IPS-18a (cell line): ENCODE measurements at regions not wholly inside any gene's neighbourhood (a gene's known extent, or its start where the extent isn't known, plus 50 kb on each side); places are given as distances from the start of the nearest gene placed in this dataset.

ENCODE experiments used
- H3K27ac ChIP-seq: one replicate; pipeline ENCODE4 v1.5.1; 2013; ENCODE audit warnings: low read length
- H3K27me3 ChIP-seq: one replicate; pipeline ENCODE4 v1.6.1; 2013; ENCODE audit warnings: mild to moderate bottlenecking, low read length; ENCODE audit not compliant: control insufficient read depth, insufficient read depth
- H3K36me3 ChIP-seq: one replicate; pipeline ENCODE4 v1.6.1; 2013; ENCODE audit warnings: low read depth, low read length; ENCODE audit not compliant: control insufficient read depth
- H3K4me1 ChIP-seq: one replicate; pipeline ENCODE4 v1.6.1; 2013; ENCODE audit warnings: low read depth, low read length; ENCODE audit not compliant: control insufficient read depth
- H3K4me3 ChIP-seq: one replicate; pipeline ENCODE4 v1.5.1; 2013; ENCODE audit warnings: low read length
- H3K9ac ChIP-seq: one replicate; pipeline ENCODE4 v1.6.1; 2013; ENCODE audit warnings: mild to moderate bottlenecking, low read length, moderate library complexity
- H3K9me3 ChIP-seq: one replicate; pipeline ENCODE4 v1.6.1; 2013; ENCODE audit warnings: low read depth, low read length; ENCODE audit not compliant: control insufficient read depth

GRCh38 chr3:127427156-127427555, 139.3 kb upstream of the PRR20G start:
- Histone ChIP-seq H3K36me3 (no peaks in the 10 kb centered on the region), H3K9me3 (no peaks in the 10 kb centered on the region), H3K27me3 (no peaks in the 10 kb centered on the region), H3K9ac (no peak overlapping the region), H3K4me1 (peaks cover 15% of the 10 kb centered on the region), H3K27ac (no peak overlapping the region), H3K4me3 (no peak overlapping the region)

DNA sequence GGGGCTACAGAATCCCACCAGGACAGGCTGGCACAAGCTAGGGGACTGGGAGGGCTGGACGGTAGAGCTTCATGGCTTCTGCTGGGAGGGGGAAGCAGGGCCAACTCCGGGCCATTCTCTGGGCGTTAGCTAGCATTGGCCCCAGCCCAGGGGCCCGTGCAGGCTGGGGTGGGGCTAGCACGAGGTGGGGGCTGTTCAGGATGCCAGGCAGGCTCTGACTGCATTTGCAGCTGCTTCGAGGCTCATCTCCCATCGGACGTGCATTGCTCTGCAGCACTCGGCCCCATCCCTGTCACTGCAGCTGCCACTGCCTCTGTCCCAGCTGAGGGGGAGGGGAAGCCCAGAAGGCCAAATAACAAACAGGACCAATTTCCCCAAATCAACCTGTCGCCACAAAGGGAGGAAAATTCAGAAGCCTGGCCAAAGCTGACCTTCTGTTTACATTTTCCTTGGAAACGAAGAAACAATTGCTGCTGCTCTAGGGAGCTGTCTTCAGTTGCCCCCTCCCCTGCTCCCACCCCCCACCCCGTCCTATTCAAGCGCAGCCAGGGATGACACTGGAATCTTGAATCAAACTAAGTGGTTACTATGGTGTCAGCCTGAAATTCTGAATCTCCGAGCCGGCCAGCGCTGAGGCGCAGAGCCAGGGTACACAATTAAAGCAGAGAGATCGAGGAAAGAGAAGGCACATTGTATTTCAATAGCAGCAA, 138.8 kb upstream of the PRR20G start:
- no peak overlapping the region for H3K9ac ChIP-seq

GRCh38 chr3:127425505-127426443, 137.9 kb upstream of the PRR20G start:
- Histone ChIP-seq H3K9ac (no peak overlapping the region), H3K4me3 (no peak overlapping the region), H3K27me3 (no peaks in the 10 kb centered on the region), H3K4me1 (peaks cover 15% of the 10 kb centered on the region), H3K9me3 (no peaks in the 10 kb centered on the region), H3K36me3 (no peaks in the 10 kb centered on the region), H3K27ac (no peak overlapping the region)

More for the DNA sequence above, 138.8 kb upstream of the PRR20G start:
- Histone ChIP-seq H3K27me3 (no peaks in the 10 kb centered on the region), H3K27ac (no peak overlapping the region), H3K9me3 (no peaks in the 10 kb centered on the region), H3K4me3 (no peak overlapping the region), H3K36me3 (no peaks in the 10 kb centered on the region), H3K4me1 (peaks cover 15% of the 10 kb centered on the region)

- Histone ChIP-seq H3K4me1 (peaks cover 15% of the 10 kb centered on the region), H3K27ac (no peak overlapping the region), H3K4me3 (no peak overlapping the region), H3K9me3 (no peaks in the 10 kb centered on the region), H3K27me3 (no peaks in the 10 kb centered on the region), H3K36me3 (no peaks in the 10 kb centered on the region), H3K9ac (no peak overlapping the region)
Measured at GRCh38 chr3:127424766-127425504, 137.1 kb upstream of the PRR20G start.

- Histone ChIP-seq H3K36me3 (no peaks in the 10 kb centered on the region), H3K9ac (no peak overlapping the region), H3K27ac (no peak overlapping the region), H3K27me3 (no peaks in the 10 kb centered on the region), H3K9me3 (no peaks in the 10 kb centered on the region), H3K4me3 (no peak overlapping the region), H3K4me1 (peaks cover 15% of the 10 kb centered on the region)
Measured at GRCh38 chr3:127423856-127424765, 136.3 kb upstream of the PRR20G start.

DNA sequence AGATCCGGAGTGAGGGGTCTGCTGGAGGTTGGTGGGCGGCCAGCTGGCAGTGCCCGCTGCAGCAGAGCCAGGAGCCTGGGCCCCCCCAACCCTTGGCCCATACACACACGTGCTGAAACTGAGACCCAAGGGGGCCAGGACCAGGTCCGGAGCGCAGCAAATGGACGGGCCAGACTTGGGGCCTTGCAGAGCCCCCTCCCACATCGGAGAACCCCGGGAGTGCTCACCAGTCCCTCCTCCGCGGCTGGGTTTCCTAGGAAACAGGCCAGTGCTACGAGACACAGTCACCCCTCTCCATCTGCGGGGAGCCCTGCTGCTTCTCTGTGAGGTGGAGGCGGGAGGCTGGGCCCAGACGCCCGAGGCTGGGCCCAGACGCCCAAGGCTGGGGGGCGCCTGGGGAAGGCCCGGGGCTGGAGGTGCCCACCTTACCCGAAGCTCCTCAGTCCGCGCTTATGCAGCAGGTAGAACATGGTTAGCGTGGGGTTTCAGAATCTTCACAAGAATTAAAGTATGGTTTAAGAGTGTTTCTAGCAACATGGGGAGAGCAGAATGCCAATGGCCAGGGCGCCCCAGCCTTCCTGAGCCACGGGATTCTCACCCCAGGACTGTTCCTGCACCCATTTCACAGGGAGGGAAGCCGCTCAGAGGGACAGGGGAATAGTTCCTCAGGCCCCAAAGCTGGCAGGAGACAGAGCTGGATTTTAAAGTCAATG, 135.0 kb upstream of the PRR20G start:
- Histone ChIP-seq H3K4me1 (peaks cover 15% of the 10 kb centered on the region), H3K36me3 (no peaks in the 10 kb centered on the region), H3K9ac (no peak overlapping the region), H3K4me3 (no peak overlapping the region), H3K9me3 (no peaks in the 10 kb centered on the region), H3K27ac (no peak overlapping the region), H3K27me3 (no peaks in the 10 kb centered on the region)

GRCh38 chr3:127421943-127422662, 134.3 kb upstream of the PRR20G start:
- no peak overlapping the region for H3K4me3 ChIP-seq
- H3K9me3 ChIP-seq, result no peaks in the 10 kb centered on the region
- no peaks in the 10 kb centered on the region for H3K36me3 ChIP-seq
- no peaks in the 10 kb centered on the region for H3K27me3 ChIP-seq
- no peak overlapping the region for H3K9ac ChIP-seq
- peaks cover 15% of the 10 kb centered on the region for H3K4me1 ChIP-seq
- H3K27ac ChIP-seq, result no peak overlapping the region

- no peak overlapping the region for H3K27ac ChIP-seq
Measured at GRCh38 chr3:127420829-127421228, 133.0 kb upstream of the PRR20G start.

DNA sequence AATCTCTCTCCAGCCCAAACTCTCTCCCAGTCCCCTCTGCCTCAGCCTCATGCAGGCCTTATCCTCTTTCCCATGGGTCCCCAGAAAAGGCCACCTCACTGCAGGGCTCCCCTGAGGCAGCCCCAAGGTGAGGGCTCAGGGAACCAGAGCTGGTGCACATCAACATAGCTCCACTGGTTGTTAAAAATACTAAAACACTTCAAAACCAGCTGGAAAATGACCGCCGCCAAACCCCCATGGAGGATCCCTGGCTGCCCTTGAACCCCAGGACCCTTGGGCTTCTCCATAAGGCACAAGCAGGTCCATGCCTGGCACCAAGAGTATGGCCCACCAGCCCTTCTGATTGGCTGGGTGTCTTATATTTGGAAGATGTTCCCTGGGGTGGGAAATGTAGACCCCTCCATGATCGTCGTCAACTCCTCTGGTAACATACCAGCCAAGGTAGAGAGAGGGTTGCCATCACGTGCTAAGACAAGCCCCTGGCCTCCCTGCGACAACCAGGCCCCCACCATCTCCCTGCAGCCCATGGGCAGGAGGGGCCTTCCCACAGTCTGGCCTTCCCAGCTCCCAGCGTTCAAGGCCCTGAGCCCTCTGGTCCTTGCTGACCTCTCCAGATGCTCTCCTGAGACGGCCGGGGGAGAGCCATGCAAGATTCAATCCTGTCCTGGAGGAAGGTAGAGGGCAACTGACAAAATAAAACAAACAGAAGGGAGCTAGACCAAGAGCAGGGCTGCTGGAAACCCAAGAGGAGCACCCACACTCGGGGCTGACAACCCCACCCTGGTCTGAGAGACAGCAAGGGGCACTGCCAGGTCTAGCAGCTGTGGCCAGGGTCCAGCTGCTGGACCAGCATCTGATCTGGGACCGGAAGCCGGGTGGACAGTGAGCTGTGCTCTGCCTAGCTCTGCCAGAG, 132.1 kb upstream of the PRR20G start:
- Histone ChIP-seq H3K36me3 (no peaks in the 10 kb centered on the region), H3K27me3 (no peaks in the 10 kb centered on the region), H3K9ac (no peak overlapping the region), H3K27ac (no peak overlapping the region), H3K4me1 (peaks cover 14% of the 10 kb centered on the region), H3K9me3 (no peaks in the 10 kb centered on the region), H3K4me3 (no peak overlapping the region)

More at GRCh38 chr3:127420829-127421228, 133.0 kb upstream of the PRR20G start:
- Histone ChIP-seq H3K36me3 (no peaks in the 10 kb centered on the region), H3K4me3 (no peak overlapping the region), H3K9ac (no peak overlapping the region), H3K9me3 (no peaks in the 10 kb centered on the region), H3K4me1 (peaks cover 15% of the 10 kb centered on the region), H3K27me3 (no peaks in the 10 kb centered on the region)
